OCI-M2 (cell line): ENCODE measurements at regions not wholly inside any gene's neighbourhood (a gene's known extent, or its start where the extent isn't known, plus 50 kb on each side); places are given as distances from the start of the nearest gene placed in this dataset.
"Not testable (repeated sequence)": the region's sequence is repeated elsewhere in the genome, so short reads cannot be mapped to it uniquely, and the experiment has no call there.

Experiments used
- DNase-seq: peaks from one replicate; lab custom pipeline; 2025; ENCODE audit not compliant: unreplicated experiment; lab: John Stamatoyannopoulos, UW

- not testable (repeated sequence) for DNase-seq
Observed at GRCh38 chrX:113154315-113154714, 313.7 kb upstream of the AMOT start.

DNA sequence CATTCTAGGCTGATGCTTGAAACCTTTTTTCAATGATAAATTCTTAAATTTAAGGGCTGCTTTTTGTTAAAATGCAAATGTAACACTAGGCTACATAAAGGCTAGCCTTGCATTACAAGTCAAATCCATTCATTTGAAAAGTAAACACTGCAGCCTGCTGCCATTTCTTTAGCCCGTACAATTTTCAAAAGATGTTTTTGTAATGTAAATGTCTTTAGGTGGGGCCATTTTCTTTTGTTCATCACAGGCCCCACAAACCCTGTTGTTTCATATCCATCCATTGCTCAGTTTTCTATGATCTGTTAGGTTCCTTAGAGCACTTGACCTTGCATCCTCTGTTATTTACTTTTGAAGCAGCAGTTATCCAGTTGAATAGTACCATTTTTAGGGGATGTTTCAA lies 296.2 kb upstream of the AMOT start:
- DNase-seq = no peak

DNA sequence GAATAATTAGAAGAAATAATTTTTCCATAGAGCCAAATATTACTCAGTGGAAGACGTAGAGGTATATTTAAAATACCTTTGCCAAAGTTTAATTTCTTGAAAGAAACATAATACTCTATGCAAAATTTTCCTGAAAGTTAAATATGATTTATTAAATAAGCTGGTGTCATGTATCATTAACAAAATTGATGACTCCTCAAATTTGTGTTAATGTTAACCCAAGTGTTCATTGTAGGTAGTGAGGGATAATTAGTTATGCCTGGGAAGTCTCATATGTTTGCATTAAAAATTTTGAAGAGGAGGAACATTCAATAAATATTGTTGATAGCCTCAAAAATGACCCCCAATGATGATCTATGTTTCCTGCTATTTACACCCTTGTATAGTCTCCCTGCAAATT lies 292.7 kb upstream of the AMOT start:
- no peak for DNase-seq

- DNase-seq = no peak
Observed at GRCh38 chrX:113124693-113125092, 284.1 kb upstream of the AMOT start.

- no peak for DNase-seq
Observed at GRCh38 chrX:113075521-113075920, 234.9 kb upstream of the AMOT start.

DNA sequence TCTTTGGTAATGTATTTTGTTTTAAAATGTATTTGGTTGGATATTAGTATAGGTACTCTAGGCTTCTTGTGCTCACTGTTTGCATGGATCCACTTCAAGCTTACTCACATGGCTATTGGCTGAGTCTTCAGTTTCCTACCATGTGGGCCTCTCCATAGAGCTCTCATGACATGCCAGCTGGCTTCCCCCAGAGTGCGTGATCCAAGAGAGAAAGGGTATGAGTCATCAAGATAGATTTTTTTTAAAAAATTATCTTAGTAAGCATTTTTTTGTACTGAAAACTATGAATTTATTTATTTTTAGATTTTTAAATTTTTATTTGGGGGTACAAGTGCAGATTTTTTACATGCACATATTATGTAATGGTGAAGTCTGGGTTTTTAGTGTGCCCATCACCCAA lies 219.1 kb upstream of the AMOT start:
- no peak for DNase-seq

GRCh38 chrX:113058634-113059033 lies 218.0 kb upstream of the AMOT start:
- DNase-seq = no peak

DNA sequence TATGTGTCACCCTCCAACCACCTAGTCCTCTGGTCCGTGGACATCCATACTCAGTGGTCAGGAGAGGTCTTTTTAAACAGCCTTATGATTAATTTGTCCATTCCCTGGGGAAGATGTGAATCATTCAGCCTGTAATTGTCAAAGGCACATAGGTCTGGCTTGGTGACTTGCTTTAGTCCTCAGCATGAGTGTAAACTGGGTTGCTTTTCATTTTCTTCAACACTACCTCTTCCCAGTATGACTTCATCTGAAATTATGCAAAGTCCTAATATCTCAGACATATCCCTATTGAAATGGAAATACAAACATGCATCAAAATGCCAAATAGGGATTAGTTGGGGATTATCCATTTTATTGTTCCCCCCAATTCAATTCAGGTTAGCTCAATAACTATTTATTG lies 208.3 kb upstream of the AMOT start:
- DNase-seq = no peak

DNA sequence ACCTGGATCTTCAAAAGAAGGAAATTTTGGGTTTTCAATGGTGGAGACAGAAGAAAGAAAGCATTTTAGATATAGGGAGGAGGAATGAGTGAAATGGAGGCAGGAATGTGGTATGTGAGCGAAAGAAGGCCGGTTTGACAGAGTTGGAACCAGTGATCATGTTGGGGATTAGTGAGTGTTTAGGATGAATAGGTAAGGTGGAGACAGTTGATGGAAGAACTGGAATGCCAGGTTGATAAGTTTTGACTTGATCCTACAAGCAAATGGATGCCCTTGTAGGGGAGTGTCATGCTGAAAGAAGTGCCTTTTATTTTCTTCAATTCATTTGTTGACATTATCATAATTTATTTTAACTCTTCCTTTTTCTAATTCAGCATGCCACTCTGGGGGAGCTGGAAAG lies 207.8 kb upstream of the AMOT start:
- DNase-seq = no peak

DNA sequence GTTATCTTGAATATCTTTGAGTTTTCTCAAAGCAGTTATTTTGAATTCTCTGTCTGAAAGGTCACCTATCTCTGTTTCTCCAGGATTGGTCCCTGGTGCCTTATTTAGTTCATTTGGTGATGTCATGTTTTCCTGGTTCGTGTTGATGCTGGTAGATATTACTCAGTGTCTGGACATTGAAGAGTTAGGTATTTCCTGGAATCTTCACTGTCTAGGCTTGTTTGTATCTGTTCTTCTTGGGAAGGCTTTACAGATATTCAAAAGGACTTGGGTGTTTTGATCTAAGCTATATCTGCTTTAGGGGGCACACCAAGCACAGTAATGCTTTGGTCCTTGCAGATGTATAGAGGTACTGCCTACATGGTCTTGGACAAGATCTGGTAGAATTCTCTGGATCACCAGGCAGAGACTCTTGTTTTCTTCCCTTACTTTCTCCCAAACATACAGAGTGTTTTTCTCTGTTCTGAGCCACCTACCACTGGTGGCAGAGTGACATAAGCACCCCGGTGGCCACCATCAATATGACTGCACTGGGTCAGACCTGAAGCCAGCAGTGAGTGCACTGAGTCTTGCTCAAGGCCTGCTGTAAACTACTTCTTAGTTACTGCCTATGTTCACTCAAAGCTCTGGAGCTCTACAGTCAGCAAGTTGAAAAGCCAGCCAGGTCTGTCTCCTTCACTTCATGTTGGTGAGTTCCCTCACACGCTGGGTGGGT lies 193.5 kb upstream of the AMOT start:
- DNase-seq = no peak

DNA sequence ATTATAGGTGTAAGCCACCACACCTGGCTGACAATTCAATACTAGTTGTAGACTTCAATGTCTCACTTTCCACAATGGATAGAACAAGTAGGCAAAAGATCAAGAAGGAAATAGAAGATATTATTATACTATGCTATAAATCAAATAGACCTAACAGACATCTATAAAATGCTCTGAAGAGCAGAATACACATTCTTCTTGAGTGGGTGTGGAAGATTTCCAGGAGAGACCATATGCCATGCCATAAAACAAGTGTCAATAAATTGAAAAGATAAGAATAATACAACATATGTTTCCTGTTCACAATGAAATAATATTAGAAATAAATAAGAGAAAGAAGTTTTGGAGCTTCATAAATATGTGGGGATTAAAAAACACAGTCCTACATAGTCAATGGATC lies 179.3 kb upstream of the AMOT start:
- DNase-seq = no peak

- no peak for DNase-seq
Observed at GRCh38 chrX:113009837-113010236, 169.2 kb upstream of the AMOT start.

DNA sequence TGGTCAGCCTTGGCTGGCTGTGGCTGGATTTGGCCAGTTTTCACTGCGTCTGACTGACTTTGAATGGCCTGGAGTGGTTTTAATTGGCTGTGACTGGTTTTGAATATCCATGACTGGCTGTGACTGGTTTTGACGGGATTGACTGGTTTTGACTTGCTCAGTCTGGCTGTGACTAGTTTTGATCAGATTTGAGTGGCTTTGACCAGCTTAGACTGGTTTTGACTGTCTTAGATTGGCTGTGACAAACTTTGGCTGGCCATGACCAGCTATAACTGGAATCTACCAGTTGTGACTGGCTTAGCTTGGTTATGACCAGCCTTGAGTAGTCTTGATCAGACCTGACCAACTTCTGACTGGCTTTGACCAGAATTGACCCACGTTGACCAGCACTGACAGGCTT lies 168.4 kb upstream of the AMOT start:
- DNase-seq = no peak

DNA sequence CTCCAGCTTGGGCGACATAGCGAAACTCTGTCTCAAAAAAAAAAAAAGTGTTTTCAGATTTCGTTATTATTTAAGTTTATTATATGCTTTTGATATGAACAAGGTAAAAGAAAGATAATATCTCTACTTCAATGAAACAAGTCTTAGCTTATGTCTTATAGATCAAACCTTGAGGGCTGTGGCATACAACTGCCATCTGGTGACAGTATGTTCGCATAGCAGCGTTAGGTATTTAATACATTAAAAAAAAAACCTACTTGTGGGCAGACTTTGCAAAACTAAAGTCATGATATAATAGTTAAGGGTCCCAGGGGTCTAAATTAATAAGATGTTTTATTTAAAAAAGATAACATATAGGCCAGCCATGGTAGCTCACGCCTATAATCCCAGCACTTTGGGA lies 161.2 kb upstream of the AMOT start:
- DNase-seq = no peak

DNA sequence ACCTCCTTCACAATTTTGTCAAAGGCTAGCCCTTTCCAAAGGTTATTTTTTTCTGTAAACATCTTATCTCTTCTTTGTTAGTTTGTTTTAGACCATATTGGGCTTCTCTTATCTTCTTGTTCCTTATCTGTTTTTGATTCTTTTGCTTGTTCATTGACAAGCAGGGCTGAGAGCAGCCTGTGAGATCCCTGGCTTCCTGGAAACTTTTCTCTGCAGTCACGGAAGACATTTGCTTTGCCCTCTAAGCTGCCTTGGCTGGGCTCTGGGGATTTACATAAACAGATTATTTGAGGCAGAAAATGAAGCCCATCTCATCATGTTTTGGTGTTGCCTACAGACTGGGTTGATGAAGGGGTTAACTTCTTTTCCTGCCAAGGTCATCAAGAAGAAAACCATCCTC lies 157.4 kb upstream of the AMOT start:
- no peak for DNase-seq

DNA sequence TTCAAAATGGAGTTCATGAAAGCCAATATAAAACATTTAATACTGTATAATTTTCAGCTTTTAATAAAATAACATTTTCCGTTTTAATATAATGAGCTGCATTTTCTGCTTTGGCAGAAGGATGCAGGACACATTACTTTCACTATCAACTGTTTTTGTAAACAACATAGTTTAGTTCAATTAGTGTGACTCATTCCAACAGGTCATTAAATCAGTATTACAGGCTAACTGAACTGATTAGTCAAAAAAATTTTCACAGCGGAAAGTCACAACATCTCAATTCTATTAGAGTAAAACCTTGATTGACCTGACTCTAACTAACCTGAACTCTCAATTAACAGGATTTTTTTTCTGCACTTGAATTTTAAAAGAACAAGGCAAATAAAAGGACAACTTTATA lies 151.2 kb upstream of the AMOT start:
- DNase-seq = no peak

- no peak for DNase-seq
Observed at GRCh38 chrX:112979879-112980278, 139.2 kb upstream of the AMOT start.

DNA sequence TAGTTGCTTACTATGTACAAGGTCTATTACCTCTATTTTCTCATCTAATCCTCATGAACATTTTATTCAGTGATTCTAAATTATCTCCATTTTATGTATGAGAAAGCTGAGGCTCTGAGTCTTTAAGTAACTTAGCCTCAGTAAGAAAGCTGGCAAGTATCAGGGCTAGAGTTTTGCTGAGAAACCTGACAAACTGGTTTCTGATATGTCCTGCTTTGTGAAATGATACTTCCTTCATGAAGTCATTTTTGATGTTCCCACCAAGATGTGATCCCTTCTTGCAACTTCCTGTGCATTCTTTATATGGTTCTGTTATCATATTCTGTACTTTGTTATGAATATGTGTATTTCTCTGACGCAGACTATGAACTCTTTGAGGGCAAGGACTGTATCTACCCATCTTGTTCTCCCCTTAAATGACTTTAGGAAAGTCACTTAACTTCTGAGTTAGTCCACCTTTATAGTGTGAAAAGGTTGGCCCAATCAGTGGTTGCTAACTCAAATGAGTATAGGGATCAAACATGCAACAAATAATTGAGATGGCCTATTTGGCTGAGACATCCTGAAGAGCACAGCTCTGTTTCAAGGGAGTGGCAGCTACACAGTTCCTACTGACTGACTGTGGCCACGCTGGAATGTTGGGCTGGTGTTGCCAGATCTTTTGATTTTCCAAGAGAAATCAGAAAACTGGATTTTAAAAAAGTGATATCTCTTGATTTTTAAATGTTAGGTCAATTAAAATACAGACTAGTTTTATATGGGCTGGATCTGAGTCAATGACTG lies 127.9 kb upstream of the AMOT start:
- no peak for DNase-seq

- DNase-seq = no peak
Observed at GRCh38 chrX:112967903-112968302, 127.3 kb upstream of the AMOT start.

GRCh38 chrX:112967341-112967740 lies 126.7 kb upstream of the AMOT start:
- DNase-seq = no peak

GRCh38 chrX:112961981-112962380 lies 121.3 kb upstream of the AMOT start:
- DNase-seq = no peak

DNA sequence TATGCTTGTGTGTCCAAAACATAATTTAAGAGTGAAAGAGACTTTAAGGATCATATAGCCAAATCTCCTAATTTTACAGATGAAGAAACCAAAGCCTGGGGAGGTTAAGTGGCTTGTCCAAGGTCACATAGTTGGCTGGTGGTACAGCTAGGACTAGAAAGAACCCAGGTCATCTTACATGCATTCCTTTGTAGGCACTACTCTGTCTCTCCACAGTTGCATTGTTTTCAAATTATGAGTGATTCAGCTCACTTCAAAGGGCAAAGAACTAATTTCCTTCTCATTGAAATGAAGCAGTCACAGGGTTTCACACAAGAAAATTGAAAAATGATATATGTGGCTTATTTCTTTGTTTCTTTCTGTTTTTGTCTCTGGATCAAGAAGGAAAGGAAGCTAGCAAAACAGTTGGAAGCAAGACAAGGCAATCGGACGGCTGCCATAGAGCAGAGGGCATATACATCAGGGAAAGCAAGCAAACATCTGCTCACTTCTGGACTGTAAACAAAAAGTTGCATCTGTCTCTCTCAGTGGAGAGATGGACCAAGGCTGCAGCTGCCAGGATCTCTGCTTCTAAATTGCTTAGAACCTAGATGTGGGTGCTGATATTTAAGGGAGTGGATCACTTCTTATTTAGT lies 107.5 kb upstream of the AMOT start:
- no peak for DNase-seq
